Retina (tissue), 1 donor: ENCODE measurements at regions not wholly inside any gene's neighbourhood (a gene's known extent, or its start where the extent isn't known, plus 50 kb on each side); places are given as distances from the start of the nearest gene placed in this dataset.
A peak's percentile ranks its signal among the peaks of the same experiment; 100 is the strongest.

Experiments used
- DNase-seq: peaks from one replicate; pipeline ENCODE4 v3.0.0-alpha.2; 2016

DNA sequence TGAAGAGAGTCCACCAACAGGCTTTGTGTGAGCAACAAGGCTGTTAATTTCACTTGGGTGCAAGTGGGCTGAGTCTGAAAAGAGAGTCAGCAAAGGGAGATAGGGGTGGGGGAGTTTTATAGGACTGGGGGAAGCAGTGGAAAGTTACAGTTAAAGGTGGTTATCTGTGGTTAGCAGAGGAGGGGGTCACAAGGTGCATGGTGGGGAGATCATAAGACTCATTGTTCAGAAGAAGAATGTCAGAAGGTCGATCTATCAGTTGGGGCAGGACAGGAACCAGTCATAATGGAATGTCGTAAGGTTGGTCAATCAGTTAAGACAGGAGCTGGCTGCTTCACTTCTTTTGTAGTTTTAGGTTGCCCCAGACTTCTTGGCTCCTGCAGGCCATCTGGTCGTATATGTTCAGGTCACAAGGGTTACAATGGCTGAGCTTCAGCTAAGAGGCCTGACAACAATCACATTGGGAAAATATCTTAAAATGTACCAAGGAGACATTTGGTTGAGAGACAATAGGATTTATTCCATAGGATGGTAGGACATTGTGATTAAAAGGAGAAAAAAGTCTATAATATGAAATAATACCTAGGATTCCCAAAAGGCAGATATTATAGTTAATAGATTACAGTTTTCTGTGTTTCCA, 356.4 kb downstream of the ANKRD7 start:
- no peak for DNase-seq

- DNase-seq, result no peak
These were observed 359.1 kb downstream of the ANKRD7 start for GRCh38 chr7:118583641-118584040.

- no peak for DNase-seq
These were observed 361.7 kb downstream of the ANKRD7 start for GRCh38 chr7:118586248-118586647.

DNA sequence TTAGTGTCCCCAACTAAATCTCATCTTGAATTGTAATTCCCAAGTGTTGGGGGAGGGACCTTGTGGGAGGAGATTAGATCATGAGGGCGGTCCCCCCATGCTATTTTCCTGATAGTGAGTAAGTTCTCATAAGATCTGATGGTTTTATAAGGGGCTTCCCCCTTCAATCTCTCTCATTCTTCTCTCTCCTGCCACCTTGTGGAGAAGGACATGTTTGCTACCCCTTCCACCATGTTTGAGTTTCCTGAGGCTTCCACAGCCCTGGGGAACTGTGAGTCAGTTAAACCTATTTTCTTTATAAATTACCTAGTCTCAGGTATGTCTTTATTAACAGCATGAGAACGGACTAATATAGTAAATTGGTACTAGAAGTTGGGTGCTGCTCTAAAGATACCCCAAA, 365.6 kb downstream of the ANKRD7 start:
- no peak for DNase-seq

- no peak for DNase-seq
These were observed 377.6 kb downstream of the ANKRD7 start for GRCh38 chr7:118602090-118602489.

DNA sequence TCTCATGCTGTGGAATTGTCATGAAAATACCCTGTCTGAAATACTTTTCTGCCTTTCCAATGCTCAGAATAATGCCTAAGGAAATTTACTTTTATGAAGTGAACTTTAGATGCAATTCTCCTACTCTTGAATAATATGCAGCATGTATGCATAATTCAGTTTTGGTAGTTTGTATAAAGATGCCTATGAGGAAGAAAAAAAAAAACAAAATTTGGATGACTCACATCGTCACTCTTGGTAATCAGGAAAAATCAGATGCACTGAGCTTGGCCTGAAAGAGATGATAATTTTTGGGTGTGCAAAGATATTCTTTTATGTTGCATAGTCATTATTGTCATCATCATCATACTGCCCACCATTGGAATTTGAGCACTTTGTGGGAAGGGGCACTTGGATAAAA, 382.1 kb downstream of the ANKRD7 start:
- no peak for DNase-seq

DNA sequence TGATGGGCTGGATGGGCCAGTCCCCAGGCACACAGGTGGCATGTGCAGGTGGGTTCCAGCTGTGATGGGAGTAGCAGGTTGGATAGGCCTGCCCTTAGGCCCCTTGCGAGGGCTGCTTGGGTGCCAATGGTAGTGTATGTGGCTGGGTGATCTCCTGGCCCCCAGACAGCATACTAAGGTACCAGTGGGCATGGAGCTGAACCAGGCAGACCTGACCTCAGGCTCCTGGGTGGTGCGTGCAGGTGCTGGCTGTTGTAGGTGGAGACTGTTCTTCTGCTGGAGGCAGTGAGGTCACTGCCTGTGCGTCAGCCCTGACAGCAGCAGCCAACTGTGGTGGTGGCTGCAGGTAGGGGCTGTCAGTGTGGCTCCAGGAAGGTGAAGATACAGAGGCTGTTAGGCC, 384.7 kb downstream of the ANKRD7 start:
- no peak for DNase-seq

- no peak for DNase-seq
These were observed 391.2 kb downstream of the ANKRD7 start for GRCh38 chr7:118615681-118616080.

- DNase-seq, result peak; percentile 82
These were observed 397.4 kb downstream of the ANKRD7 start for GRCh38 chr7:118621810-118622360.

DNA sequence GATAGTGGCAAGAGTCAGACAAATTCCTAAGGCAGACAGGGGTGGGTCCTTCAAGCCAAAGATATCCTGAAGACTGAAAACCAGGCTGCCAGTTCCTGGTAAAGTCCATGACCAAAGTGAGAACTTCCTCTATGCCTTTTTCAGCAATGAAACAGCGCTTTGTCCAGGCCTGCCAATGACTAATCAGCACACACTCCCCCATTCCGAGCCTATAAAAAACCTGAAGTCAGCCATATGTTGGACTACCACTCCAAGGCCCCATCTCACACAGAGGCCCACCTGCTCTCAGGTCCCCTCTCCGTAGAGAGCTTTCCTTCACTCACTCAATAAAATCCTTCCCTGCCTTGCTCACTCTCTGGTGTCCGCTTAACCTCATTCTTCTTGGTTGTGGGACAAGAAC, 402.2 kb downstream of the ANKRD7 start:
- DNase-seq, result no peak

GRCh38 chr7:118627467-118627866, 403.0 kb downstream of the ANKRD7 start:
- no peak for DNase-seq

GRCh38 chr7:118629898-118630438, 405.5 kb downstream of the ANKRD7 start:
- DNase-seq, result no peak

DNA sequence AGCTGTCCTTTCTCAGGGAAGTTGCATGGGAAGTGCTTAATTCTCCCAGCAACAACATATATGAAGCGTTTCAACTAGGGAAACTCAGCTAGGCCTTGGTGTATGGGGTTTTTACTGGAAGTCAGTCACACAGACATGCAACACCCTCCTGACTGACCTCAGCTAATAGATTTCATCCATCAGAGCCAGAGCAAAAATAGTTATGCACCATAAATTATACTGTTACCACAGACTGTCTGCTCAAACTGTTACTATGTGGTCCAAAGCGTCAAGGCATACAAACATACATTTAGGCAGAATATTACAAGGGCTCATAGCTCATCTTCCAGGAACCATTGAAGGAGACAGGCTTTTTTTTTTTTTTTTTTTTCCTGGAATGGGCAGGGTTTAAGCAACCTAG, 417.9 kb downstream of the ANKRD7 start:
- no peak for DNase-seq

GRCh38 chr7:118644346-118644745, 419.8 kb downstream of the ANKRD7 start:
- DNase-seq, result no peak

DNA sequence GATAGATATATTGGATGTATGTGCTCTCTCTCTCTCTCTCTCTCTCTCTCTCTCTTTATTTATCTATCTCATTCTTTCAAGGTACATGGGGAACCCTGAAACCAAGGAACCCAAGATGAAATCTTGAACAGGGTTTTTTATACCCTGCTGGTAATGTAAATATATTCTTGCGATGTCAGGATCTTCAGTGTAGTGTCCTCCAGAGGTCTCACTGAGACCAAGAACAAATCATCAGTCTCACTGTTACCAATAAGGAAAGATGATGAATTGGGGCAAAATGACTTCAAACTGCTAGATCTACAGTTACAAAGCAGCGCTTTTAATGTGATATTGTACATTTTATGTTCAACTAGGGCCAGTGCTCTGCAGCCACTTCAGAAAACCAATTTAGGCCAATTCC, 423.5 kb downstream of the ANKRD7 start:
- DNase-seq, result no peak

DNA sequence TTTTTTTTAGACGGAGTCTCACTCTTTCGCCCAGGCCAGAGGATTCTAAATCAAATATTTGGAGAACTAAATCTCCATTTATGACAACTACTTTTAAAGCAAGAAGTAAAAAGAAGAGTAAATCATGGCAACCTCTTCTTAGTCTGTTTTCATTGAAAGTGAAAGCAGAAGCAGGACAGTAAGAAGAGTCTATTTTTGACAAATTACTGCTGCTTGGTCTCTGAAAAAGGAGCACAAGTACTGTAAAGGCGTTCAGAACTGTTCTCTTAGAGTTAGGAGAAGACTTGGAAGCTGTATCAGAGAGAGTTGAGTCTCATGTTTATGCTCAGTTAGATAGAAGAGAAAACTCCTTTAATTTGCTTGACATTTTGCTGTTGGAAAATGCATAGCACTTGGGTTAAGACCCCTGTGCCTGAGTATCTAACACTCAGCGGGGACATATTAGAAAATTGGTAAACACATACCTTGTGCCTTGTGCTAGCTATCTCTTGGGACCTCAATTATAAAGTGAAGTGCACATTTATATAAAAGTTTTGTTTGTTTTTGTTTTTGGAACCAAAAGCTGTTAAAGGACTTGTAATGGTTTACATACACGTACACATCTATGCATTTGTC, 433.0 kb downstream of the ANKRD7 start:
- no peak for DNase-seq

GRCh38 chr7:118662266-118662665, 437.8 kb downstream of the ANKRD7 start:
- no peak for DNase-seq

DNA sequence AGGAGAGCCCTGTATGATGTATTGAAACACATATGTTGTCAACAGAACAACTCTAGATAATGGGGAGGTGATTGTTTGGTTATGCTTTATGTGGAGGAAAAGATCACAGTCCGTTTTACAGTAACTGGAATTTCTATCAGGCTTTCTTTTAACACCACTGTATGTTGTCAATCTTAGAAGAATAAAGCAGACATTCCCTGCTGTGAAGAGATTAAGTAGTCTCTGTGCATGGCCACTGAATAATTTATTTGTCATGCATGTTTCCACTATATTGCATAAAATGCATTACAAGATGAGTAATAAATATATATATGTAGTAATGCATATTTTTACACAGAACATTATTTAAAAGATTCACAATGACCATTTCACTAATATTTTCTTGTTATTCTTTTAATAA, 440.0 kb downstream of the ANKRD7 start:
- peak; percentile 12 for DNase-seq

DNA sequence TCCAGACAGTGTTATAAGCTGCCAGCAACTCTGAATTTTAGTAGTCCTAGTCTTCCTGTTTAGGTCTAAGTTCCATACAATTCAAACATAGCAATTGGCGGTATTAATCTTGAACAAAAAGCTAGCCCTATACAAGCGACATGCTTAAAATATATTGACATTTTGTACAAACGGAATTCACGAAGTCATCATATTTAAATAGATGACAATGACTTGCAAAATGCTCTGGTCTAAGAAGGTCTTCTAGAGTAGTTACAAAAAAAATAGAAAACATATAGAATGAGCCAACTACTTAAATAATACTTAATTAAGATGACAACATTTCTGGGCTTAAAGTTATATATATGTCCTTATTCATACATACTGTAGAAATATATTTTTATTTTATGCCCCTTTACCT, 446.6 kb downstream of the ANKRD7 start:
- no peak for DNase-seq

GRCh38 chr7:118684796-118685195, 460.3 kb downstream of the ANKRD7 start:
- no peak for DNase-seq

- DNase-seq, result no peak
These were observed 464.9 kb downstream of the ANKRD7 start for GRCh38 chr7:118689403-118689802.

GRCh38 chr7:118696879-118697278, 472.4 kb downstream of the ANKRD7 start:
- no peak for DNase-seq

GRCh38 chr7:118699222-118699621, 474.7 kb downstream of the ANKRD7 start:
- DNase-seq, result no peak

GRCh38 chr7:118708741-118709140, 484.2 kb downstream of the ANKRD7 start:
- no peak for DNase-seq

GRCh38 chr7:118711688-118712087, 487.2 kb downstream of the ANKRD7 start:
- no peak for DNase-seq
